22Rv1 (cell line): ENCODE measurements at regions not wholly inside any gene's neighbourhood (a gene's known extent, or its start where the extent isn't known, plus 50 kb on each side); places are given as distances from the start of the nearest gene placed in this dataset.

Experiments used
- ZFX ChIP-seq: fragments of 450-650 bp; IDR thresholded peaks from 2 replicates; pipeline ENCODE4 v1.6.1; 2017; ENCODE audit warnings: antibody characterized with exemption, borderline replicate concordance
- TF ChIP-seq, protein P1 (sequence below): fragments of 450-650 bp; IDR thresholded peaks from 2 replicates; pipeline ENCODE4 v1.5.1; 2017; ENCODE audit warnings: mild to moderate bottlenecking

GRCh38 chr3:190227064-190227463 is 95.2 kb downstream of the CLDN1 start:
- TF ChIP-seq, protein P1, sequence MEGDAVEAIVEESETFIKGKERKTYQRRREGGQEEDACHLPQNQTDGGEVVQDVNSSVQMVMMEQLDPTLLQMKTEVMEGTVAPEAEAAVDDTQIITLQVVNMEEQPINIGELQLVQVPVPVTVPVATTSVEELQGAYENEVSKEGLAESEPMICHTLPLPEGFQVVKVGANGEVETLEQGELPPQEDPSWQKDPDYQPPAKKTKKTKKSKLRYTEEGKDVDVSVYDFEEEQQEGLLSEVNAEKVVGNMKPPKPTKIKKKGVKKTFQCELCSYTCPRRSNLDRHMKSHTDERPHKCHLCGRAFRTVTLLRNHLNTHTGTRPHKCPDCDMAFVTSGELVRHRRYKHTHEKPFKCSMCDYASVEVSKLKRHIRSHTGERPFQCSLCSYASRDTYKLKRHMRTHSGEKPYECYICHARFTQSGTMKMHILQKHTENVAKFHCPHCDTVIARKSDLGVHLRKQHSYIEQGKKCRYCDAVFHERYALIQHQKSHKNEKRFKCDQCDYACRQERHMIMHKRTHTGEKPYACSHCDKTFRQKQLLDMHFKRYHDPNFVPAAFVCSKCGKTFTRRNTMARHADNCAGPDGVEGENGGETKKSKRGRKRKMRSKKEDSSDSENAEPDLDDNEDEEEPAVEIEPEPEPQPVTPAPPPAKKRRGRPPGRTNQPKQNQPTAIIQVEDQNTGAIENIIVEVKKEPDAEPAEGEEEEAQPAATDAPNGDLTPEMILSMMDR, result no peak
- TF ChIP-seq ZFX, result no peak
